SK-N-SH (cell line): ENCODE measurements at regions not wholly inside any gene's neighbourhood (a gene's known extent, or its start where the extent isn't known, plus 50 kb on each side); places are given as distances from the start of the nearest gene placed in this dataset.

Experiments used
- CTCF ChIA-PET: fragments of 300-600, 350-600 bp; formaldehyde crosslinking; extraction: SDS; loops from one replicate; lab custom pipeline; 2021; lab: Yijun Ruan, JAX
- POLR2A ChIA-PET: fragments of 350-600 bp; sonication (Branson Sonifier 250); formaldehyde crosslinking; extraction: SDS; loops from one replicate; lab custom pipeline; 2020; ENCODE audit warnings: antibody characterized with exemption, inconsistent platforms; lab: Yijun Ruan, JAX
- DNase-seq: peaks from one replicate; pipeline ENCODE4 v3.0.0; 2012
- H2AFZ ChIP-seq: fragments of 200-600 bp; sonication (generic); 2 replicates; pipeline ENCODE4 v1.8.1; 2016; ENCODE audit warnings: antibody characterized with exemption, mild to moderate bottlenecking, low read depth
- H3F3A ChIP-seq: fragments of 200-600 bp; sonication (generic); replicated peaks from 2 replicates; pipeline ENCODE3; 2016; ENCODE audit warnings: antibody characterized with exemption, mild to moderate bottlenecking; ENCODE audit not compliant: insufficient read depth
- H3K27ac ChIP-seq, 2 experiments: fragments of 200-500 bp in 1 of 2; fragments of 200-600 bp in 1 of 2; sonication (Bioruptor generic) in 1 of 2; sonication (generic), shearing (Covaris generic) in 1 of 2; 2 replicates each; pipeline versions ENCODE4 v1.5.1 to v1.6.1; 2014 to 2016; ENCODE audit warnings: low read depth in 2 of 2, inconsistent platforms in 1 of 2, low read length in 1 of 2, mild to moderate bottlenecking in 1 of 2, mixed read lengths in 1 of 2
- H3K27me3 ChIP-seq: fragments of 200-600 bp; sonication (generic), shearing (Covaris generic); 2 replicates; pipeline ENCODE4 v1.6.1; 2016; ENCODE audit warnings: mixed run types; ENCODE audit not compliant: insufficient read depth
- H3K36me3 ChIP-seq, 2 experiments: fragments of 200-500 bp in 1 of 2; fragments of 200-600 bp in 1 of 2; sonication (Bioruptor generic) in 1 of 2; sonication (generic) in 1 of 2; replicated peaks in 1 of 2; 2 replicates each; pipeline versions ENCODE3 to v1.5.1; 2014 to 2016; ENCODE audit warnings: low read length in 1 of 2, mild to moderate bottlenecking in 1 of 2; ENCODE audit not compliant: insufficient read depth in 2 of 2, control insufficient read depth in 1 of 2
- H3K4me1 ChIP-seq, 2 experiments: fragments of 200-500 bp in 1 of 2; fragments of 200-600 bp in 1 of 2; sonication (Bioruptor generic) in 1 of 2; sonication (generic), shearing (Covaris generic) in 1 of 2; 2 replicates each; pipeline versions ENCODE4 v1.5.1 to v1.6.1; 2014 to 2016; ENCODE audit warnings: low read depth in 1 of 2, low read length in 1 of 2, mixed run types in 1 of 2; ENCODE audit not compliant: insufficient read depth in 2 of 2, control insufficient read depth in 1 of 2
- H3K4me2 ChIP-seq: fragments of 200-600 bp; sonication (generic), shearing (Covaris generic); 2 replicates; pipeline ENCODE4 v1.6.1; 2017; ENCODE audit warnings: mixed run types
- H3K4me3 ChIP-seq, 2 experiments: fragments of 200-500 bp in 1 of 2; fragments of 200-600 bp in 1 of 2; sonication (Bioruptor generic) in 1 of 2; sonication (generic), shearing (Covaris generic) in 1 of 2; 2 replicates each; pipeline versions ENCODE4 v1.5.1 to v1.8.1; 2014 to 2016; ENCODE audit warnings: low read depth in 2 of 2, inconsistent platforms in 1 of 2, low read length in 1 of 2, mild to moderate bottlenecking in 1 of 2, mixed read lengths in 1 of 2, moderate library complexity in 1 of 2
- H3K79me2 ChIP-seq: fragments of 200-600 bp; sonication (generic); 2 replicates; pipeline ENCODE4 v1.8.1; 2017; ENCODE audit warnings: mild to moderate bottlenecking; ENCODE audit not compliant: insufficient read depth
- H3K9ac ChIP-seq: fragments of 200-600 bp; sonication (generic); 2 replicates; pipeline ENCODE4 v1.6.1; 2017; ENCODE audit warnings: mixed run types
- H3K9me2 ChIP-seq: fragments of 200-600 bp; sonication (generic); 2 replicates; pipeline ENCODE4 v1.6.1; 2017; ENCODE audit warnings: mixed run types
- H3K9me3 ChIP-seq: fragments of 200-600 bp; sonication (generic); 2 replicates; pipeline ENCODE4 v1.6.1; 2017; ENCODE audit warnings: mixed run types, mild to moderate bottlenecking, moderate library complexity
- H4K20me1 ChIP-seq: fragments of 200-600 bp; sonication (generic); 2 replicates; pipeline ENCODE4 v1.6.1; 2017; ENCODE audit warnings: mild to moderate bottlenecking, mixed run types; ENCODE audit not compliant: insufficient read depth
- CTCF ChIP-seq: fragments of 200-600 bp; sonication (generic); IDR thresholded peaks from 2 replicates; pipeline ENCODE4 v1.6.1; 2017; ENCODE audit warnings: antibody characterized with exemption, mild to moderate bottlenecking, moderate library complexity
- FOSL2 ChIP-seq: IDR thresholded peaks from 2 replicates; pipeline ENCODE4 v1.4.0; 2012; ENCODE audit warnings: low read depth, mild to moderate bottlenecking, moderate library complexity, borderline replicate concordance
- FOXJ3 ChIP-seq: sonication (generic); formaldehyde crosslinking; IDR thresholded peaks from 2 replicates; pipeline ENCODE4 v1.5.1; 2020; ENCODE audit warnings: mild to moderate bottlenecking, missing genetic modification reagents
- FOXM1 ChIP-seq: IDR thresholded peaks from 2 replicates; pipeline ENCODE4 v1.4.0; 2012; ENCODE audit warnings: low read depth, mild to moderate bottlenecking
- GATA2 ChIP-seq: sonication (generic); formaldehyde crosslinking; IDR thresholded peaks from 2 replicates; pipeline ENCODE4 v1.5.0; 2020; ENCODE audit warnings: mild to moderate bottlenecking, missing genetic modification reagents
- MAX ChIP-seq: IDR thresholded peaks from 2 replicates; pipeline ENCODE4 v1.4.0; 2012; ENCODE audit warnings: low read depth
- PBX3 ChIP-seq: IDR thresholded peaks from 2 replicates; pipeline ENCODE4; 2012
- RAD21 ChIP-seq: IDR thresholded peaks from 2 replicates; pipeline ENCODE4 v1.6.1; 2012; ENCODE audit warnings: mild to moderate bottlenecking, low read length
- REST ChIP-seq: IDR thresholded peaks from 2 replicates; pipeline ENCODE4 v1.6.1; 2012; ENCODE audit warnings: mild to moderate bottlenecking, low read depth, low read length, moderate library complexity
- RFX5 ChIP-seq: IDR thresholded peaks from 2 replicates; pipeline ENCODE4 v1.6.1; 2012; ENCODE audit warnings: mild to moderate bottlenecking, improper control_type of control experiment, low read length
- SMC3 ChIP-seq: IDR thresholded peaks from 2 replicates; pipeline ENCODE4 v1.6.1; 2012; ENCODE audit warnings: low read depth, low read length, improper control_type of control experiment
- TCF12 ChIP-seq: IDR thresholded peaks from 2 replicates; pipeline ENCODE4 v1.4.0; 2012
- TEAD4 ChIP-seq: IDR thresholded peaks from 2 replicates; pipeline ENCODE4 v1.4.0; 2012; ENCODE audit warnings: mild to moderate bottlenecking, borderline replicate concordance; ENCODE audit not compliant: insufficient read depth
- USF2 ChIP-seq: fragments of 150-350 bp; IDR thresholded peaks from 2 replicates; pipeline ENCODE4 v1.6.1; 2017; ENCODE audit warnings: antibody characterized with exemption, low read length, low read depth, borderline replicate concordance
- WGBS: methylation state at CpG from one replicate; pipeline ENCODE4 v1.1.6; 2017; ENCODE audit warnings: low lambda C conversion rate; 5-methylcytosine and 5-hydroxymethylcytosine counted together

- Histone ChIP-seq H4K20me1 (no peaks in the 10 kb centered on the region), H3K9me3 (no peaks in the 10 kb centered on the region), H3K36me3 (no peaks in the 10 kb centered on the region), H3F3A (no peaks in the 10 kb centered on the region), H3K9ac (no peak overlapping the region), H2AFZ (no peak overlapping the region), H3K27ac (no peak overlapping the region), H3K27me3 (no peaks in the 10 kb centered on the region), H3K9me2 (no peaks in the 10 kb centered on the region), H3K4me2 (no peak overlapping the region), H3K4me1 (peaks cover 0 to 3% of the 10 kb centered on the region in 2 experiments; a peak in 1 of 4 replicates), H3K4me3 (no peak overlapping the region), H3K79me2 (no peaks in the 10 kb centered on the region)
- no peak for TF ChIP-seq TEAD4
- no peak for TF ChIP-seq SMC3
- no peak for TF ChIP-seq GATA2 (CRISPR knock-in tag)
- TF ChIP-seq TCF12 = no peak
- TF ChIP-seq RAD21 = no peak
- no peak for TF ChIP-seq PBX3
- no peak for TF ChIP-seq RFX5
- TF ChIP-seq FOXM1 = no peak
- no peak for TF ChIP-seq REST
- no peak for TF ChIP-seq USF2
- TF ChIP-seq MAX = no peak
- TF ChIP-seq CTCF = no peak
- no peak for TF ChIP-seq FOXJ3 (CRISPR knock-in tag)
- no peak for TF ChIP-seq FOSL2
- DNase-seq = no peak
- ChIA-PET CTCF (no interaction called here), POLR2A (no interaction called here)
- 69% methylated on average over 7 of the region's 7 CpGs for WGBS
These were observed 812.7 kb upstream of the MIR17HG start for GRCh38 chr13:90534617-90535370.
